ENCODE measurements at regions not wholly inside any gene's neighbourhood (a gene's known extent, or its start where the extent isn't known, plus 50 kb on each side); places are given as distances from the start of the nearest gene placed in this dataset.

- no peak for TF ChIP-seq POLR2AphosphoS5 (IDR thresholded peaks at IDR 0.05; ENCODE audit: low read depth, low read length)
- no peak for TF ChIP-seq REST (IDR thresholded peaks at IDR 0.05; ENCODE audit: insufficient read depth in 1 of 2, low read depth in 2 of 2, low read length in 2 of 2)
- TF ChIP-seq SIN3A (IDR thresholded peaks at IDR 0.05; ENCODE audit: borderline replicate concordance, insufficient read depth, low read length), result no peak
Measured at GRCh38 chr15:96410175-96411055, 79.9 kb downstream of the NR2F2 start.

Measured in PFSK-1 (cell line).